ENCODE measurements at regions not wholly inside any gene's neighbourhood (a gene's known extent, or its start where the extent isn't known, plus 50 kb on each side); places are given as distances from the start of the nearest gene placed in this dataset.
"Not testable (repeated sequence)": the region's sequence is repeated elsewhere in the genome, so short reads cannot be mapped to it uniquely, and the experiment has no call there.

- no peak for DNase-seq (ENCODE audit: low spot score)
Observed at GRCh38 chr7:81128011-81128410, 209.2 kb upstream of the SEMA3C start.

GRCh38 chr7:81120803-81121202, 202.0 kb upstream of the SEMA3C start:
- no peak for DNase-seq (ENCODE audit: low spot score)

GRCh38 chr7:81120111-81120510, 201.3 kb upstream of the SEMA3C start:
- no peak for DNase-seq (ENCODE audit: low spot score)

GRCh38 chr7:81114633-81115032, 195.8 kb upstream of the SEMA3C start:
- DNase-seq (ENCODE audit: low spot score): no peak

GRCh38 chr7:81112731-81113130, 193.9 kb upstream of the SEMA3C start:
- no peak for DNase-seq (ENCODE audit: low spot score)

- DNase-seq (ENCODE audit: low spot score): peak; percentile 11
Observed at GRCh38 chr7:81111781-81112540, 193.1 kb upstream of the SEMA3C start.

- peak; percentile 66 for DNase-seq (ENCODE audit: low spot score)
Observed at GRCh38 chr7:81111358-81111757, 192.5 kb upstream of the SEMA3C start.

- no peak for DNase-seq (ENCODE audit: low spot score)
Observed at GRCh38 chr7:81110673-81111072, 191.8 kb upstream of the SEMA3C start.

GRCh38 chr7:81098213-81098612, 179.4 kb upstream of the SEMA3C start:
- no peak for DNase-seq (ENCODE audit: low spot score)

GRCh38 chr7:81094952-81095351, 176.1 kb upstream of the SEMA3C start:
- no peak for DNase-seq (ENCODE audit: low spot score)

- DNase-seq (ENCODE audit: low spot score): no peak
Observed at GRCh38 chr7:81081616-81082015, 162.8 kb upstream of the SEMA3C start.

- DNase-seq (ENCODE audit: low spot score): no peak
Observed at GRCh38 chr7:81080553-81080952, 161.7 kb upstream of the SEMA3C start.

GRCh38 chr7:81079746-81080145, 160.9 kb upstream of the SEMA3C start:
- DNase-seq (ENCODE audit: low spot score): no peak

- no peak for DNase-seq (ENCODE audit: low spot score)
Observed at GRCh38 chr7:81075150-81075549, 156.3 kb upstream of the SEMA3C start.

GRCh38 chr7:81074406-81074805, 155.6 kb upstream of the SEMA3C start:
- no peak for DNase-seq (ENCODE audit: low spot score)

GRCh38 chr7:81073931-81074251, 155.0 kb upstream of the SEMA3C start:
- DNase-seq (ENCODE audit: low spot score): no peak

GRCh38 chr7:81070956-81071355, 152.1 kb upstream of the SEMA3C start:
- DNase-seq (ENCODE audit: low spot score): no peak

- DNase-seq (ENCODE audit: low spot score): no peak
Observed at GRCh38 chr7:81066797-81067196, 147.9 kb upstream of the SEMA3C start.

- DNase-seq (ENCODE audit: low spot score): no peak
Observed at GRCh38 chr7:81064426-81064825, 145.6 kb upstream of the SEMA3C start.

- no peak for DNase-seq (ENCODE audit: low spot score)
Observed at GRCh38 chr7:81062755-81063154, 143.9 kb upstream of the SEMA3C start.

- not testable (repeated sequence) for DNase-seq (ENCODE audit: low spot score)
Observed at GRCh38 chr7:81057469-81057868, 138.6 kb upstream of the SEMA3C start.

- DNase-seq (ENCODE audit: low spot score): peak; percentile 21
Observed at GRCh38 chr7:81053623-81054022, 134.8 kb upstream of the SEMA3C start.

GRCh38 chr7:81051811-81052413, 133.1 kb upstream of the SEMA3C start:
- DNase-seq (ENCODE audit: low spot score): no peak

- DNase-seq (ENCODE audit: low spot score): no peak
Observed at GRCh38 chr7:81045491-81046030, 126.7 kb upstream of the SEMA3C start.

Measured in hepatic stellate cell (primary cell).